GM10248 (cell line): ENCODE measurements at regions not wholly inside any gene's neighbourhood (a gene's known extent, or its start where the extent isn't known, plus 50 kb on each side); places are given as distances from the start of the nearest gene placed in this dataset.

ENCODE experiments used
- CTCF ChIA-PET: fragments of 300-600 bp; sonication (Branson Sonifier 250); formaldehyde crosslinking; extraction: SDS; loops from one replicate; lab custom pipeline; 2021; ENCODE audit warnings: antibody characterized with exemption; lab: Yijun Ruan, JAX
- POLR2A ChIA-PET: fragments of 350-650 bp; sonication (Branson Sonifier 250); formaldehyde crosslinking; extraction: SDS; loops from one replicate; lab custom pipeline; 2020; ENCODE audit warnings: antibody characterized with exemption; lab: Yijun Ruan, JAX
- DNase-seq: peaks from one replicate; pipeline ENCODE4 v3.0.0; 2012; ENCODE audit errors: extremely low spot score
- CTCF ChIP-seq: IDR thresholded peaks from 2 replicates; pipeline ENCODE4 v1.5.1; 2012; ENCODE audit warnings: mild to moderate bottlenecking, low read depth; ENCODE audit errors: extremely low read depth, missing control alignments, control extremely low read depth

- no peak for TF ChIP-seq CTCF
- no peak for DNase-seq
- POLR2A ChIA-PET, result no interaction called here
- CTCF ChIA-PET, result no interaction called here
Observed at GRCh38 chr5:169422087-169422486, 121.1 kb upstream of the SLIT3 start.

- TF ChIP-seq CTCF, result no peak
- POLR2A ChIA-PET, result no interaction called here
- CTCF ChIA-PET, result no interaction called here
- no peak for DNase-seq
Observed at GRCh38 chr5:169421677-169422076, 120.7 kb upstream of the SLIT3 start.

- TF ChIP-seq CTCF, result no peak
- CTCF ChIA-PET, result interaction anchor here (1.1 kb wide), 1 partner anchor 11 kb away, joined by 3 read pairs; no protein-coding TSS in a partner anchor
- POLR2A ChIA-PET, result no interaction called here
- DNase-seq, result no peak
Observed at GRCh38 chr5:169417676-169418075, 116.7 kb upstream of the SLIT3 start.

- POLR2A ChIA-PET, result no interaction called here
- DNase-seq, result peak; percentile 50
- CTCF ChIA-PET, result interaction anchor here (1.1 kb wide), 1 partner anchor 12 kb away, joined by 3 read pairs; no protein-coding TSS in a partner anchor
- no peak for TF ChIP-seq CTCF
Observed at GRCh38 chr5:169416583-169417196, 115.8 kb upstream of the SLIT3 start.

GRCh38 chr5:169415948-169416347 is 115.0 kb upstream of the SLIT3 start:
- TF ChIP-seq CTCF, result no peak
- no peak for DNase-seq
- ChIA-PET POLR2A (no interaction called here), CTCF (interaction anchor here (0.7 kb wide), 1 partner anchor 28 kb away, joined by 3 read pairs; no protein-coding TSS in a partner anchor)

GRCh38 chr5:169415371-169415770 is 114.4 kb upstream of the SLIT3 start:
- ChIA-PET CTCF (interaction anchor here (0.7 kb wide), 1 partner anchor 28 kb away, joined by 3 read pairs; no protein-coding TSS in a partner anchor), POLR2A (no interaction called here)
- TF ChIP-seq CTCF, result no peak
- DNase-seq, result no peak
